Right cardiac atrium (tissue), 5 donors: ENCODE measurements at regions not wholly inside any gene's neighbourhood (a gene's known extent, or its start where the extent isn't known, plus 50 kb on each side); places are given as distances from the start of the nearest gene placed in this dataset.

Experiments
- ATAC-seq, 2 donors: fragments of 200-7000 bp; cut with Tn5 transposase; one replicate each; pipeline versions ENCODE4 v1.8.0 to v1.9.1; 2020; ENCODE audit warnings: moderate library complexity in 2 of 2, mild to moderate bottlenecking in 1 of 2
- DNase-seq, 3 donors: peaks; one replicate each; pipeline ENCODE4 v3.0.0-alpha.2; 2020
- H3K27ac ChIP-seq: one replicate; pipeline ENCODE4 v1.5.1; 2013; ENCODE audit warnings: mild to moderate bottlenecking, low read length, control low read depth, moderate library complexity
- H3K27me3 ChIP-seq: one replicate; pipeline ENCODE4 v1.6.1; 2013; ENCODE audit not compliant: control insufficient read depth, insufficient read depth
- H3K4me1 ChIP-seq: one replicate; pipeline ENCODE4 v1.6.1; 2013; ENCODE audit warnings: low read length; ENCODE audit not compliant: control insufficient read depth, insufficient read depth
- H3K4me3 ChIP-seq: one replicate; pipeline ENCODE4 v1.5.1; 2013; ENCODE audit warnings: low read length, control low read depth
- H3K9me3 ChIP-seq: one replicate; pipeline ENCODE4 v1.6.1; 2013; ENCODE audit warnings: low read length; ENCODE audit not compliant: control insufficient read depth
- WGBS: extraction: QIAGEN DNeasy Blood & Tissue Kit; methylation state at CpG from one replicate; pipeline ENCODE4 v1.1.7; 2013; 5-methylcytosine and 5-hydroxymethylcytosine counted together
- intact Hi-C, 4 donors: fragments of 100-400 bp; cut with DNase I; formaldehyde crosslinking; loops; one replicate each; pipeline versions ENCODE4 v1.11.0 to v1.14.0; 2022 to 2023
- donor health status: healthy with polysubstance abuse.
- donor health status: DM: no; HTN: yes; CAD: no.
- donor health status: DM: no; HTN: no; CAD: no.
- donor health status: DM: no; HTN: yes; CAD: no; lungs with severe emphysema.
- donor health status: DM: yes; HTN: yes; CAD: no.

- Histone ChIP-seq H3K4me1 (no peaks in the 10 kb centered on the region), H3K27ac (no peak overlapping the region), H3K27me3 (no peaks in the 10 kb centered on the region), H3K4me3 (no peak overlapping the region), H3K9me3 (no peaks in the 10 kb centered on the region)
- DNase-seq (no peak), ATAC-seq (no peak)
- intact Hi-C loops: no loop called here
- 52% methylated on average over 1 of the region's 1 CpG for WGBS
Observed at GRCh38 chr12:98319716-98320425, 195.5 kb upstream of the TMPO start.

DNA sequence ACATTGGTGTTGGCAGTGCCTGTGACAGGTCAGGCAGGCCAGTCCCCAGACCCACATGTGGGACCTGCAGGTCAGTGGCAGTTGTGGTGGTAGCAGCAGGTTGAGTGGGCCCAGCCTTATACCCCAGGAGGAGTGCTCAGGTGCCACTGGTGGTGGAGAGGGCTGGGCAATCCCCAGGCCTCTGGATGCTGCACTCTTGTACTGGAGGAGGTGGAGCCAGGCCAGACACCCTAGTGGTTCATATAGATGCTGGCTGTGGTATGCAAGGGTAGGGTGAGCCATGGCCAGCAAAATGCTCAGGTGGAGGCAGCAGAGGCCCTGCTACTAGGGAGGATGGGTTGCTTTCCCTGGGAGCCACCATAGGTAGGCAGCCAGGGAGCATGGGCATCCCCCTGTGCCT lies 190.4 kb upstream of the TMPO start:
- ATAC-seq (no peak), DNase-seq (no peak)
- Histone ChIP-seq H3K27me3 (no peaks in the 10 kb centered on the region), H3K4me3 (no peak overlapping the region), H3K4me1 (no peaks in the 10 kb centered on the region), H3K9me3 (no peaks in the 10 kb centered on the region), H3K27ac (no peak overlapping the region)
- intact Hi-C loops: no loop called here

- intact Hi-C loops: no loop called here
- H3K4me3 ChIP-seq: no peak overlapping the region
- no peak for ATAC-seq
- H3K4me1 ChIP-seq: no peaks in the 10 kb centered on the region
- no peak overlapping the region for H3K27ac ChIP-seq
- 88% methylated on average over 2 of the region's 2 CpGs for WGBS
- no peaks in the 10 kb centered on the region for H3K27me3 ChIP-seq
- H3K9me3 ChIP-seq: no peaks in the 10 kb centered on the region
- DNase-seq: no peak
Observed at GRCh38 chr12:98328467-98328866, 186.9 kb upstream of the TMPO start.

GRCh38 chr12:98329589-98329988 lies 185.8 kb upstream of the TMPO start:
- Histone ChIP-seq H3K4me3 (no peak overlapping the region), H3K9me3 (no peaks in the 10 kb centered on the region), H3K27me3 (no peaks in the 10 kb centered on the region), H3K27ac (no peak overlapping the region), H3K4me1 (no peaks in the 10 kb centered on the region)
- no peak for ATAC-seq
- intact Hi-C loops: no loop called here
- 69% methylated on average over 5 of the region's 5 CpGs for WGBS
- DNase-seq: no peak

GRCh38 chr12:98332642-98333041 lies 182.7 kb upstream of the TMPO start:
- WGBS: 89% methylated on average over 1 of the region's 1 CpG
- Histone ChIP-seq H3K4me1 (no peaks in the 10 kb centered on the region), H3K9me3 (no peaks in the 10 kb centered on the region), H3K4me3 (no peak overlapping the region), H3K27ac (no peak overlapping the region), H3K27me3 (no peaks in the 10 kb centered on the region)
- DNase-seq: no peak
- intact Hi-C loops: no loop called here
- ATAC-seq: no peak

DNA sequence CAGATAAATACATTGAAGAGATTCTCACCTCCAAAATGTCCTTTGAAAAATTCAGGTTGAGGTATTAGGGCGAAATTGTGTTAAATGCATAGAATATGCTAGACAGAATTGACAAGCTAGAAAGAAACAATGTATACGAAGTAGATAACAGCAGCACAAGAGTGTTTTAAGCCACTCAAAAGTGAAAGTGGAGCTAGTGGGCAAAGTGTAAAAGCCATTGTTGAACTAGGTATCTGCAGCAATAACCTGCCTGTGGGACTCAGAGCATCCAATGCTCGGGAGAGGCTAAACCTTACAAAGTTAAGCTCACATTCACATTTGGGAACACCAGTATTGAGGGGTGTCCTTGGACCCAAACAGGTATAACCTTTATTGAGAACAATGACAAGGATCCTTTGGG lies 180.6 kb upstream of the TMPO start:
- H3K27me3 ChIP-seq: no peaks in the 10 kb centered on the region
- DNase-seq (no peak), ATAC-seq (no peak)
- intact Hi-C loops: no loop called here
- no peak overlapping the region for H3K4me3 ChIP-seq
- no peaks in the 10 kb centered on the region for H3K9me3 ChIP-seq
- no peaks in the 10 kb centered on the region for H3K4me1 ChIP-seq
- 86% methylated on average over 3 of the region's 3 CpGs for WGBS
- no peak overlapping the region for H3K27ac ChIP-seq

DNA sequence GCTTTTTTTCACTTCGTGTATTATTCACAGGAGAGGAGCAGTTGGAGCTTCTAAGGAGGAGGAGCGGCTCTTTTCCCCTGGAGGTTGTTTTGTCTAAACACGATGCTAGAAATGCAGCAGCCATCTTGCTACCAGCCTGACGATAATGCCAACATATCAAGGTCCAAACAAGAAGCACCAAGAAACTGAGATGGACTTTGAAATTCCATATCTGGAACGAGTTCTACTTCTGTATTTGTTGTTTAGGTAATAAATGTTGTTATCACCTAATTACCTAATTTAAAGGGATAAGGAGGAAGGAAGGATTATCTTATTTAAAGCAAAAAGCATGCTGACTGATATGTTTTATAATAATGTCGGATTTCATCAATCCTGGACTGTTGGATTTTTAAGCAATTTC lies 174.4 kb upstream of the TMPO start:
- no peaks in the 10 kb centered on the region for H3K4me1 ChIP-seq
- H3K9me3 ChIP-seq: no peaks in the 10 kb centered on the region
- no peaks in the 10 kb centered on the region for H3K27me3 ChIP-seq
- H3K4me3 ChIP-seq: no peak overlapping the region
- 80% methylated on average over 6 of the region's 6 CpGs for WGBS
- ATAC-seq (no peak), DNase-seq (no peak)
- intact Hi-C loops: no loop called here
- no peak overlapping the region for H3K27ac ChIP-seq

GRCh38 chr12:98341732-98342131 lies 173.7 kb upstream of the TMPO start:
- Histone ChIP-seq H3K9me3 (no peaks in the 10 kb centered on the region), H3K27me3 (no peaks in the 10 kb centered on the region), H3K27ac (no peak overlapping the region), H3K4me3 (no peak overlapping the region), H3K4me1 (no peaks in the 10 kb centered on the region)
- intact Hi-C loops: no loop called here
- 71% methylated on average over 3 of the region's 3 CpGs for WGBS
- ATAC-seq (no peak), DNase-seq (no peak)

DNA sequence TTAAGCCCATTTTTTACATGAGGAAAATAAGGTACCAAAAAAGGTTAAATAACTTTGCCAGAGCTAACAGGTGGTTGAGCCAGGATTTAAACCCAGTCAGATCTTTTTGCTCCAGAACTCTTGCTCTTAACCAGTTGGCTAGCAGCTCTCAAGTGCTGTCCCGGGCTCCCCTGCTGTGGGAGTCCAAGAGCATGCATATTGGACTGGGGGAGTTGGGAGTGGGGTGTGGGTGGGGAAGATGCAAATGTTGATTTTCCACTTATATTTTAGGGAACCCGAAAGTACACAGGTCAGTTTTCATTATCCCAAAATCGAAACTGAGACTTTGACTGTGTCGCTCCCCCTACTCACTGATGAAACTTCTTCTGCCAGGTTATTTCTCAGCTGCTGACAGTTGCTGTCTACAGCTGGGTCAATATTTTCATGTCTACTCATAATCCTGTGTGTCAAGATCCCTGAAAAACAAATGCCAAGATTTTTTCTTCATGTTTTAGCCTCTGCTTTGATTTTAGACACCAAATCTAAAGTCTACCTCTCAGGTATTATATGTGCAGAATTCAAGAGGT lies 172.3 kb upstream of the TMPO start:
- Histone ChIP-seq H3K4me1 (no peaks in the 10 kb centered on the region), H3K9me3 (no peaks in the 10 kb centered on the region), H3K27ac (no peak overlapping the region), H3K4me3 (no peak overlapping the region), H3K27me3 (no peaks in the 10 kb centered on the region)
- ATAC-seq (no peak), DNase-seq (no peak)
- 78% methylated on average over 4 of the region's 4 CpGs for WGBS
- intact Hi-C loops: no loop called here

GRCh38 chr12:98344046-98344930 lies 171.1 kb upstream of the TMPO start:
- 64% methylated on average over 8 of the region's 8 CpGs for WGBS

GRCh38 chr12:98345308-98345876 lies 170.0 kb upstream of the TMPO start:
- Histone ChIP-seq H3K4me1 (no peaks in the 10 kb centered on the region), H3K27me3 (no peaks in the 10 kb centered on the region), H3K4me3 (no peak overlapping the region), H3K9me3 (no peaks in the 10 kb centered on the region), H3K27ac (no peak overlapping the region)
- no peak for DNase-seq
- WGBS: 90% methylated on average over 6 of the region's 6 CpGs
- no peak for ATAC-seq
- intact Hi-C loops: no loop called here

More at GRCh38 chr12:98344046-98344930, 171.1 kb upstream of the TMPO start:
- intact Hi-C loops: no loop called here
- Histone ChIP-seq H3K4me3 (no peak overlapping the region), H3K27me3 (no peaks in the 10 kb centered on the region), H3K9me3 (no peaks in the 10 kb centered on the region), H3K4me1 (no peaks in the 10 kb centered on the region), H3K27ac (no peak overlapping the region)
- ATAC-seq (no peak), DNase-seq (no peak)
